ENCODE measurements at regions not wholly inside any gene's neighbourhood (a gene's known extent, or its start where the extent isn't known, plus 50 kb on each side); places are given as distances from the start of the nearest gene placed in this dataset.

GRCh38 chr14:98959958-98960616, 311.9 kb downstream of the BCL11B start:
- TF ChIP-seq, protein P1, sequence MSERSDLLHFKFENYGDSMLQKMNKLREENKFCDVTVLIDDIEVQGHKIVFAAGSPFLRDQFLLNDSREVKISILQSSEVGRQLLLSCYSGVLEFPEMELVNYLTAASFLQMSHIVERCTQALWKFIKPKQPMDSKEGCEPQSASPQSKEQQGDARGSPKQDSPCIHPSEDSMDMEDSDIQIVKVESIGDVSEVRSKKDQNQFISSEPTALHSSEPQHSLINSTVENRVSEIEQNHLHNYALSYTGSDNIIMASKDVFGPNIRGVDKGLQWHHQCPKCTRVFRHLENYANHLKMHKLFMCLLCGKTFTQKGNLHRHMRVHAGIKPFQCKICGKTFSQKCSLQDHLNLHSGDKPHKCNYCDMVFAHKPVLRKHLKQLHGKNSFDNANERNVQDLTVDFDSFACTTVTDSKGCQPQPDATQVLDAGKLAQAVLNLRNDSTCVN (CRISPR knock-in tag; IDR thresholded peaks at IDR 0.05; ENCODE audit: borderline replicate concordance), result no peak
- TF ChIP-seq REPIN1 (CRISPR knock-in tag; IDR thresholded peaks at IDR 0.05; ENCODE audit: borderline replicate concordance, low read depth) (no peak), ZMYM3 (CRISPR knock-in tag; IDR thresholded peaks at IDR 0.05) (no peak), PBX3 (CRISPR knock-in tag; IDR thresholded peaks at IDR 0.05; ENCODE audit: borderline replicate concordance) (no peak), CTCF (CRISPR knock-in tag; IDR thresholded peaks at IDR 0.05) (no peak)

Data from HepG2 (cell line).